Right lung (tissue), 2 donors: ENCODE measurements at regions not wholly inside any gene's neighbourhood (a gene's known extent, or its start where the extent isn't known, plus 50 kb on each side); places are given as distances from the start of the nearest gene placed in this dataset.

Experiments used
- DNase-seq, 2 donors: peaks; one replicate each; pipeline ENCODE4 v3.0.0-alpha.2; 2013

GRCh38 chr14:27079716-27080115, 481.9 kb upstream of the NOVA1 start:
- DNase-seq: no peak

GRCh38 chr14:27085500-27085899, 487.7 kb upstream of the NOVA1 start:
- no peak for DNase-seq

GRCh38 chr14:27090716-27091115, 492.9 kb upstream of the NOVA1 start:
- DNase-seq: no peak

- no peak for DNase-seq
Observed at GRCh38 chr14:27091973-27092372, 494.1 kb upstream of the NOVA1 start.

- DNase-seq: no peak
Observed at GRCh38 chr14:27096091-27096490, 498.3 kb upstream of the NOVA1 start.

- DNase-seq: no peak
Observed at GRCh38 chr14:27098451-27098850, 500.6 kb upstream of the NOVA1 start.

- DNase-seq: no peak
Observed at GRCh38 chr14:27114180-27114579, 516.3 kb upstream of the NOVA1 start.

DNA sequence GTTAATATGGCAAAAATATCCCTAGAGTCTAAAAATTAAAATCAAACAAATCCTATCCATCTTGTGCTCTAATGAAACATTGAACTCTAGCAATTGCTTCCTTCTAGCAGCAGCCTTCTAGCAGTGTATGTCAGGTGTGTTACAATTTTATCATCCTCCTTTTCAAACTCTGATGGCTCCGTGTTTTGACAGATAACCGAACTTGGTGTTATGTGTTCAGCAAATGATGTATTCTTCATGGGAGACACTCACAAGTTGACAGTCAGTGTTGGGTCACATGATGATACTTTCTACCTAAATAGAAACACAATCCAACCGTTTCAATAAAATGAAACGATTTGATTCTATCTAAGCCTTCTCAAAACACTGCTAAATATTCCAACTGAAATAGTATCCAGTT, 525.3 kb upstream of the NOVA1 start:
- DNase-seq: no peak

- DNase-seq: no peak
Observed at GRCh38 chr14:27127838-27128237, 530.0 kb upstream of the NOVA1 start.

DNA sequence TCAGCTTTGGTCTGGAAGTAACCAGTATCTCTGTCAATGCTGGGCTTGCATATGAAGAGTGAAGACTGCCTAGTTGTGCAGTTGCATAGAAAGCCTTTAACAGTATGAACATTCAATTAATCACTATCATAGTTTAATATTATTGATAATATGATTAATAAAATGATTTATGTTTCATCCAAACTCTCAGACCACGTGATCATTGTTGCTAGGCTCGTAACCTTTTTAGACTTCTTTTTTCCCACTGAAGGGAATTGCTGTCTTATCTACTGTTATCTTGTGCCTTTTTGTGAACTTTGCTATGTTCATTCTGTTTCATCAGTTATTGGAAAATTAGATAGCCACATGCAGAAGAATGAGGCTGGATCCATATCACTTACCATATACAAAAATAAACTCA, 536.4 kb upstream of the NOVA1 start:
- no peak for DNase-seq

DNA sequence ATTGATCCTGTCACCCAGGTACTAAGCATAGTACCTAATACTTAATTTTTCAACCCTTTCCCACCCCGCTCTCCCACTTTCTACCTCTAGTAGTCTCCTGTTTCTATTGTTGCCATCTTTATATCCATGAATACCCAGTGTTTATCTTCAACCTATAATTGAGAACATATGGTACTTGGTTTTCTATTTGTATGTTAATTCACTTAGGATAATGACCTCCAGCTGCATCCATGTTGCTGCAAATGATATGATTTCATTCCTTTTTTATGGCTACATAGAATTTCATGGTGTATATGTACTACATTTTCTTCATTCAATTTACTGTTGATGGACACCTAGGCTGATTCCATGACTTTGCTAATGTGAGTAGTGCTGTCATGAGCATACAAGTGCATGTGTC, 547.3 kb upstream of the NOVA1 start:
- no peak for DNase-seq

DNA sequence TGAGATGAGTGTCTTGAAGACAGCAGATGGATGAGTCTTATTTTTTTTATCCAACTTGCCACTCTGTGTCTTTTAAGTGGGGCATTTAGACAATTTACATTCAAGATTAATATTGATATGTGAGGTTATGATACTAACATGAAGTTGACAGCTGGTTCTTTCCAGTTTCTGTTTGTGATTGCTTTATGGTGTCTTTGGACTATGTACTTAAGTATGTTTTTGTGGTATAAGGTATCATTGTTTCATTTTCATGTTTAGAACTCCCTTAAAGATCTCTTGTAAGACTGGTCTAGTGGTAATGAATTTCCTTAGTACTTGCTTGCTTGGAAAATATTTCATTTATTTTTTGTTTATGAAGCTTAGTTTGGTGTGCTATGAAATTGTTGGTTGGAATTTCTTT, 550.3 kb upstream of the NOVA1 start:
- DNase-seq: no peak

DNA sequence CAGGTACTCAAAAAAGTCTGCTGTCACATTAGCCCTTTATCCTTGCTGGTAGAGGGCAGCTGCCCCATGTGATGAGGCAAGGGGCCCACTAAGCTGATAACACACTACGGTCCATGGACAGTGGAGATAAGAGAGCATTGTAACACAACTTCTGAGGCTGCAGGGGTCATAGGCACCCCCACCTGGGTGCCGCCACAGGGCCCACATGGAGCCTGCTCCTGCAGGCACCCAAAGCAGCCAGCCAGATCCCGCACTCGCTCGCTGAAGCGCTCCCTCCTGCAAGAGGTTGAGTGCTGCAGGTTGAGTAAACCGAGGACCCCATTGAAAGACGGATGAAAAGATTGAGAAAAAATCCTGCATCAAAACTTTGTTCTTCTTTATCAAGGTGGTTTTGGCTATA, 566.3 kb upstream of the NOVA1 start:
- DNase-seq: no peak

GRCh38 chr14:27175489-27175888, 577.7 kb upstream of the NOVA1 start:
- no peak for DNase-seq

DNA sequence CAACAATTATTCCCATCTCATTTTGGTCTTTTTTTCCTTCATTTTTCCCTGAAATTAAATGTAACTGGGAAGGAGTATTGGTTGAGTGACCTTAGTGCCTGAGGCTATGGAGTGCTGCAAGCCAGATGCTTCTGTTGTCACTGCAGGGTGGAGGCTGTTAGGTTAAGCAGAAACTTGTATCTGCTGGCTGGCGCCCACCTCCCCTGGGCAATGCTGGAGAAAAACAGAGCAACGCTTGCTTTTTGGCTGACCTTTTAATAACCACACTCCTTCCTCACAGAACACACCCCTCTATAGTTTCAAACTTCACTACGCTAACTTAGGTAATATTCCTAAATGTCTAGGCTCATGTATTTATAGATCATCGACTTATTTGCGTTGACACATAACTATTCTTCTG, 583.5 kb upstream of the NOVA1 start:
- no peak for DNase-seq

DNA sequence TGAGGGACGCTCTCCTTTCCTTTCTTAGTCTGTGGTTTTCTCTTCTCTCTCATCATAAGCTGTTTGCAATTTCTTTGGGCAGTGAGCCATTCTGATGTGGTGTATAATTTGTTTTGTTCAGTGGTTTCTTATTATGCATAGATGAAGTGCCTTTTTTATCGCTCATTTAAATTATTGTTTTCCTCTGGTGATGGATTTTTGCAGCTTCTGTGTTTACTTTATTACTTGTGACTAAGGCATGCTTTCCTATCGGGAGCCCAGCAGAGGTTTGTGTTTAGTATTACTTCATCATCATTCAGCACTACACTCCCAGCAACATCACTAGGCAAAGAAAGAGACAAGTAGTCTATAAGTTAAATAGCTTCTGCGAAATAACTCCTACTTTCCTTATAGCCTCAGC, 586.6 kb upstream of the NOVA1 start:
- no peak for DNase-seq

DNA sequence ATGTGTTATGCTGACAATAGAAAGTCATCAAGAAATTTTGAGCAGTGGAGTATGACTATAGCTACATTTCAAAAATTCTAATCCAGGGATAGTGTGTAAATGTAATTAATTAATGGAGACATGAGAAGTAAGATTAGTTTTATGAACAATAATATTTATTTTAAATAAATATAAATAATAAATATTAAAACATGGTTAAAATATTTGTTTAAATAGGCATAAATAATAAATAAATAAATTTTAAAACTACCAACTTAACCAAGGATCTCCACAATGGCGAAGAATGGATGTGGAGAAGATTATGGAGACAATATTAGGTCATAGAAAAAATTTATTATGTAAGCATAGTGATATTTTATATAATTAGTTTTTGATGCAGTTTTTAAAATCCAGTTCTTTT, 588.2 kb upstream of the NOVA1 start:
- no peak for DNase-seq

- no peak for DNase-seq
Observed at GRCh38 chr14:27187136-27187535, 589.3 kb upstream of the NOVA1 start.

DNA sequence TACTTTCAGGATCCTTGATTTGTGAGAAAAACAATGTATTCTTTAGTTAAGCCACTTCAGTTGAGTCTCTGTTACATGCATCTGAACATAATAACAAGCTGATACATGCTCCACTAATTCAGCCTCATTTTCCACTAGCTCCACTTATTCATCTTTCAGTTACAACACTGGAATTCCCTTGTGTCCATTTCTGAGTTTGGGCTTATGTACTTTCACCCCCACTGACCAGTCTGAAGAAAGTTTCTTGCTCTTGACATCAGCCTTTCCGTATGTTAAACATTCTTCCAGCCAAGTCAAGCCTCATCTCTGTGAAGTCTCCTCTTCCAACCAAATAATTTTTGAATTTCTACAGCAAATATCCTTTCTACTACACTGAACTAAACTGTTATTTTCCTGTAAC, 592.5 kb upstream of the NOVA1 start:
- no peak for DNase-seq

DNA sequence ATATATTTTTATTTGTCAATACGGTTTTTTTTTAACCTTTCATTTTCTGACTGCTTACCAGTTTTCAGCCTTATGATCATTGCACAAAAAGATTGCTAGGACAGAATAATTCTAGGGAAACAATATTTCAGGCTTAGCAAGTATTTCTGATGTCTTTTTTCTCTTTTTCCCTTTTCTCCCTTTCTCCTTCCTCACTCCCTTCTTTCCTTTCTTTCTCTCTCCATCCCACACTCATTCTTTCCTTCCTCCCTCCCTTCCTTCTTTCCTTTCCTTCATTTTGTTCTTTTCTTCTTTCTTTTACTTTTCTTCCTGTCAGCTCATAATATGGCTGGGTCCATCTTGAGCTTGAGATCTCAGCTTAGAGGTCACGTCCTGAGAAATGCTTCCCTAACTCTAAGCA, 601.4 kb upstream of the NOVA1 start:
- DNase-seq: no peak

DNA sequence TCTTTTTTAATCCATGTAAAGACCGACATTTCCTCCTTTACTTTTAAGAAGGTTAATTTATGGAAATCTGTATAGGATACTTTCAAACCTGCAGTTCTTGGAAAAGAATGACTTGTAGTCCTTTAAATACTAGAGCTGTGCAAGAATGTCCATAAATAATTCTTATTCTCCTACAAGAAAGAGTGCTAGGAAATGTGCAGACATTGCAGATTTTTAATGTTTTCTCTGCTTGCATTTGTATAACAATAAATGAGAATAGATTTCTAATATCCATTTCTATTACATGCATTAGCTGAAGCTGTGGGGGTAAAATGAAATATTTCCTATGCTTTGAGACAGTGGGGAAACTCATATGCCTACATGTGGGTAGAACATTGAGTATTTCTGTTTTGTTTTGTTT, 607.2 kb upstream of the NOVA1 start:
- DNase-seq: no peak

- no peak for DNase-seq
Observed at GRCh38 chr14:27211741-27212140, 613.9 kb upstream of the NOVA1 start.

DNA sequence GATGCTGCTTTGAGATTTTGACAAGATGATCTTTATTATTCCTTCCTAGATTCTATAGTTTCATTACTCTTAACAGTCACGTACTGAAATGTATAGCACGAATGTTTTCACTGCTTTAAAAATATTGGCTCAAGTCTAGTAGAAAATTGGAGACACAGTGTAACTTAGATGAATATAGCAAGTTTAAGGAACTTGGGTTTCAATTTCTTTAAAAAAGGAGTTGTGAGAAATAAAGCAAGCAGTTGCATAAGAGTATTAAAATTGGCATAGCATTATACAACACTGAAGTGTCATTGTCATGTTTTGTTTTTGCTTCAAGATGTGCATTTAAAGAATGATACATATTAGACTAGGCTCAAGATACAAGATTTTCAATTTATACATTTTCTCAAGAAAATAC, 624.8 kb upstream of the NOVA1 start:
- no peak for DNase-seq

DNA sequence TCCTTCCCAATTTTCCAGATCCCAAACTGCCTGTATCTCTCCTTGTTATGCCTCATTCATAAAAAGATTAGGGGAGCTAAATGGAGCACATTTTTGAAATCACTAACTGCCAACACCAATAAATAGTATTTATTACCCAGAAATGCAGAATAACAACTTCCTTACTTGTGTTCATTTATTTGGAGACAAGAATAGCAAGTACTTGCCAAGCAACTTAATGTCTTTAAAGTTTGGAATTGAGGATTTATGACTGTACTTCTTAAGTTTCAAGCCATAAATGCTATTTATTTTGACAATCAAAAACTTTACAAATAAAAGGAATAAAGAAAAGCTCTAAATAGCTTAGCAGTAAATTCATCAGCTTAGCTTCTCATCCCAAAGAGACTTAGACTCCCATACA, 626.1 kb upstream of the NOVA1 start:
- no peak for DNase-seq

DNA sequence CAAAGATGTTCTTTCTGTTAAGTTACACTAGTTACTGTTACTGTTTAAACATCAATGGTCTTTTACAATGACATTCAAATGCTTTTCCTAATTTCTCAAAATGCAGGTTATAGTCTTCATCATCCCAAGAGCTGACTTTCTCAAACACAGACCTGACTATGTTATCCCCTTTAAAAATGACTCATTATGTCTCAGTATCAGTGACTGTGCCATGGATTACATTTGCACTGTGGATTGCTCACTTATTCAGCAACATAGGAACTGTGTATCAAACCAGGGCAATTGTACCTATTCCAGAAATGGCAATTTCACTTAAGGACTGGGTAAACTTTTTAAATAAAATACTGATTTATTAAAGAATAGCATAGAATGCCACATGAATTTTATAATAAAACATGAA, 630.2 kb upstream of the NOVA1 start:
- DNase-seq: no peak
